Upper lobe of left lung (tissue), 6 donors: ENCODE measurements at regions not wholly inside any gene's neighbourhood (a gene's known extent, or its start where the extent isn't known, plus 50 kb on each side); places are given as distances from the start of the nearest gene placed in this dataset.

Source experiments
- ATAC-seq, 2 donors: fragments of 200-7000 bp; cut with Tn5 transposase; one replicate each; pipeline ENCODE4 v1.9.1; 2022; ENCODE audit warnings: mild to moderate bottlenecking in 2 of 2, moderate library complexity in 2 of 2; ENCODE audit not compliant: low FRiP score in 2 of 2
- DNase-seq, 2 donors: peaks; one replicate each; pipeline ENCODE4 v3.0.0-alpha.2; 2019 to 2020
- H3K27ac ChIP-seq, 4 donors: fragments of 200-600 bp; sonication (generic); one replicate each; pipeline ENCODE4 v1.5.1; 2016 to 2019
- H3K27me3 ChIP-seq, 4 donors: fragments of 200-600 bp; sonication (generic); one replicate each; pipeline ENCODE4 v1.5.1; 2017 to 2019
- H3K36me3 ChIP-seq, 4 donors: fragments of 200-600 bp; sonication (generic); one replicate each; pipeline ENCODE4 v1.5.1; 2016 to 2019
- H3K4me1 ChIP-seq, 4 donors: fragments of 200-600 bp; sonication (generic); one replicate each; pipeline ENCODE4 v1.5.1; 2018 to 2019
- H3K4me3 ChIP-seq, 4 donors: fragments of 200-600 bp; sonication (generic); one replicate each; pipeline ENCODE4 v1.5.1; 2017 to 2019; ENCODE audit warnings: mild to moderate bottlenecking in 2 of 4, moderate library complexity in 1 of 4
- H3K9me3 ChIP-seq, 4 donors: fragments of 200-600 bp; sonication (generic); one replicate each; pipeline ENCODE4 v1.5.1; 2018 to 2019
- CTCF ChIP-seq, 6 experiments: fragments of 450-650 bp in 4 of 6; fragments of 200-600 bp in 2 of 6; sonication (generic) in 2 of 6; IDR thresholded peaks; one replicate each; pipeline ENCODE4 v1.5.1; 2016 to 2019; ENCODE audit warnings: antibody characterized with exemption in 6 of 6
- EP300 ChIP-seq, 4 donors: sonication (generic); formaldehyde crosslinking; IDR thresholded peaks; one replicate each; pipeline ENCODE4 v1.5.1; 2017; ENCODE audit warnings: antibody characterized with exemption in 4 of 4, control low read depth in 2 of 4
- POLR2A ChIP-seq, 4 donors: fragments of 450-650 bp; IDR thresholded peaks; one replicate each; pipeline ENCODE4 v1.5.1; 2016 to 2017; ENCODE audit warnings: antibody characterized with exemption in 4 of 4, mild to moderate bottlenecking in 2 of 4
- POLR2AphosphoS5 ChIP-seq, 2 donors: sonication (generic); formaldehyde crosslinking; IDR thresholded peaks; one replicate each; pipeline ENCODE4 v1.5.1; 2017; ENCODE audit warnings: antibody characterized with exemption in 2 of 2
- WGBS, 2 donors: methylation state at CpG; one replicate each; pipeline ENCODE4 v1.1.5; 2017 to 2018; 5-methylcytosine and 5-hydroxymethylcytosine counted together
- donor health status: DM: no; HTN: no; CAD: no; lungs with moderate emphysema.
- donor health status: DM: no; HTN: yes; CAD: no; lungs with severe emphysema.

- Histone ChIP-seq H3K9me3 (no peaks in the 10 kb centered on the region), H3K4me3 (no peak overlapping the region), H3K36me3 (no peaks in the 10 kb centered on the region), H3K27me3 (no peaks in the 10 kb centered on the region), H3K27ac (no peak overlapping the region), H3K4me1 (peaks cover 0 to 9% (median under 1%) of the 10 kb centered on the region in 4 donors)
- TF ChIP-seq POLR2A (IDR thresholded peaks at IDR 0.05), result no peak
- no peak for TF ChIP-seq POLR2AphosphoS5 (IDR thresholded peaks at IDR 0.05)
- no peak for TF ChIP-seq CTCF (IDR thresholded peaks at IDR 0.05)
- TF ChIP-seq EP300 (IDR thresholded peaks at IDR 0.05), result no peak
- ATAC-seq, result no peak
- no peak for DNase-seq
Measured at GRCh38 chr3:150309257-150309542, 98.9 kb upstream of the TSC22D2 start.

GRCh38 chr3:150308481-150309256 is 99.4 kb upstream of the TSC22D2 start:
- Histone ChIP-seq H3K4me3 (no peak overlapping the region), H3K27ac (no peak overlapping the region), H3K27me3 (no peaks in the 10 kb centered on the region), H3K36me3 (no peaks in the 10 kb centered on the region), H3K4me1 (peaks cover 0 to 9% (median 0%) of the 10 kb centered on the region in 4 donors), H3K9me3 (no peaks in the 10 kb centered on the region)
- 78 to 81% methylated on average over 12 of the region's 12 CpGs for WGBS, 2 donors
- TF ChIP-seq POLR2A (IDR thresholded peaks at IDR 0.05) (no peak), POLR2AphosphoS5 (IDR thresholded peaks at IDR 0.05) (no peak), CTCF (IDR thresholded peaks at IDR 0.05) (no peak)
- DNase-seq, result no peak
- ATAC-seq, result no peak

- Histone ChIP-seq H3K27me3 (no peaks in the 10 kb centered on the region), H3K4me1 (peaks cover 0 to 9% (median 0%) of the 10 kb centered on the region in 4 donors), H3K36me3 (no peaks in the 10 kb centered on the region), H3K9me3 (no peaks in the 10 kb centered on the region), H3K27ac (no peak overlapping the region), H3K4me3 (no peak overlapping the region)
- WGBS, 2 donors, result 80 to 85% methylated on average over 4 of the region's 4 CpGs
- ATAC-seq, result no peak
- no peak for DNase-seq
- TF ChIP-seq POLR2A (IDR thresholded peaks at IDR 0.05) (no peak), EP300 (IDR thresholded peaks at IDR 0.05) (no peak), CTCF (IDR thresholded peaks at IDR 0.05) (no peak), POLR2AphosphoS5 (IDR thresholded peaks at IDR 0.05) (no peak)
Measured at GRCh38 chr3:150308037-150308319, 100.1 kb upstream of the TSC22D2 start.

GRCh38 chr3:150307311-150308036 is 100.6 kb upstream of the TSC22D2 start:
- H3K27me3 ChIP-seq, result no peaks in the 10 kb centered on the region
- ATAC-seq, result no peak
- no peaks in the 10 kb centered on the region for H3K9me3 ChIP-seq
- WGBS, 2 donors, result 68 to 75% methylated on average over 6 of the region's 6 CpGs
- H3K4me1 ChIP-seq, result peaks cover 0 to 9% (median 0%) of the 10 kb centered on the region in 4 donors
- no peaks in the 10 kb centered on the region for H3K36me3 ChIP-seq
- no peak for DNase-seq
- peak overlapping the region in 1 of 4 donors; percentile 0 for H3K27ac ChIP-seq
- H3K4me3 ChIP-seq, result no peak overlapping the region
- TF ChIP-seq CTCF (IDR thresholded peaks at IDR 0.05) (no peak), EP300 (IDR thresholded peaks at IDR 0.05) (no peak), POLR2AphosphoS5 (IDR thresholded peaks at IDR 0.05) (no peak), POLR2A (IDR thresholded peaks at IDR 0.05) (no peak)

- no peak overlapping the region for H3K4me3 ChIP-seq
- H3K27me3 ChIP-seq, result no peaks in the 10 kb centered on the region
- no peaks in the 10 kb centered on the region for H3K9me3 ChIP-seq
- H3K27ac ChIP-seq, result no peak overlapping the region
- H3K36me3 ChIP-seq, result no peaks in the 10 kb centered on the region
- ATAC-seq, result no peak
- peaks cover 0 to 9% (median 0%) of the 10 kb centered on the region in 4 donors for H3K4me1 ChIP-seq
- 76 to 81% methylated on average over 5 of the region's 5 CpGs for WGBS, 2 donors
- DNase-seq, result no peak
- TF ChIP-seq CTCF (IDR thresholded peaks at IDR 0.05) (no peak), EP300 (IDR thresholded peaks at IDR 0.05) (no peak), POLR2AphosphoS5 (IDR thresholded peaks at IDR 0.05) (no peak), POLR2A (IDR thresholded peaks at IDR 0.05) (no peak)
Measured at GRCh38 chr3:150306906-150307305, 101.2 kb upstream of the TSC22D2 start.
